Gastrocnemius medialis (tissue), 4 donors: ENCODE measurements at regions not wholly inside any gene's neighbourhood (a gene's known extent, or its start where the extent isn't known, plus 50 kb on each side); places are given as distances from the start of the nearest gene placed in this dataset.

ENCODE experiments used
- ATAC-seq, 2 donors: fragments of 150-250 bp; one replicate each; pipeline ENCODE4 v1.9.1; 2016
- DNase-seq, 2 donors: peaks; one replicate each; pipeline ENCODE4 v3.0.0-alpha.2; 2019
- H3K27ac ChIP-seq, 4 donors: fragments of 200-600 bp; sonication (generic); 1 replicate in 1 of 4; 2 replicates in 3 of 4; pipeline ENCODE4 v1.5.1; 2016 to 2018; ENCODE audit warnings: mild to moderate bottlenecking in 2 of 4, moderate library complexity in 1 of 4
- H3K27me3 ChIP-seq, 3 donors: fragments of 200-600 bp; sonication (generic) in 2 of 3; 1 replicate in 1 of 3; 2 replicates in 2 of 3; pipeline versions ENCODE4 v1.5.1 to v1.6.0; 2016 to 2019; ENCODE audit warnings: mild to moderate bottlenecking in 1 of 3, moderate library complexity in 1 of 3
- H3K36me3 ChIP-seq, 2 donors: fragments of 200-600 bp; sonication (generic) in 1 of 2; one replicate each; pipeline ENCODE4 v1.5.1; 2017 to 2018
- H3K4me1 ChIP-seq, 2 donors: fragments of 200-600 bp; sonication (generic) in 1 of 2; one replicate each; pipeline ENCODE4 v1.5.1; 2016 to 2017; ENCODE audit warnings: mild to moderate bottlenecking in 2 of 2
- H3K4me3 ChIP-seq, 4 donors: fragments of 200-600 bp; sonication (generic) in 3 of 4; 1 replicate in 1 of 4; 2 replicates in 3 of 4; pipeline ENCODE4 v1.5.1; 2016 to 2019; ENCODE audit warnings: mild to moderate bottlenecking in 2 of 4
- H3K9me3 ChIP-seq, 3 donors: fragments of 200-600 bp; sonication (generic) in 2 of 3; 1 replicate in 1 of 3; 2 replicates in 2 of 3; pipeline ENCODE4 v1.5.1; 2016 to 2019
- POLR2A ChIP-seq, 2 donors: fragments of 450-650 bp; IDR thresholded peaks; one replicate each; pipeline ENCODE4 v1.6.1; 2017; ENCODE audit warnings: antibody characterized with exemption in 2 of 2, mild to moderate bottlenecking in 2 of 2, moderate library complexity in 2 of 2
- in situ Hi-C, 4 donors: fragments of 200-750 bp; cut with MboI; loops; one replicate each; pipeline versions ENCODE4 v1.15.0 to v1.8.0; 2017; ENCODE audit warnings: low sequenced_read_pairs in 4 of 4
- intact Hi-C: fragments of 100-400 bp; cut with DNase I; formaldehyde crosslinking; loops from one replicate; pipeline ENCODE4 v1.15.1; 2023; ENCODE audit warnings: low total_unique reads
- TF ChIP-seq, protein P1 (sequence below), 5 experiments: fragments of 450-650 bp in 3 of 5; fragments of 200-600 bp in 2 of 5; sonication (generic) in 2 of 5; IDR thresholded peaks in 4 of 5; conservative IDR thresholded peaks in 1 of 5; 1 replicate in 4 of 5; 2 replicates in 1 of 5; pipeline ENCODE4 v1.5.1; 2016 to 2019; ENCODE audit warnings: antibody characterized with exemption in 5 of 5, mild to moderate bottlenecking in 3 of 5, moderate library complexity in 3 of 5

DNA sequence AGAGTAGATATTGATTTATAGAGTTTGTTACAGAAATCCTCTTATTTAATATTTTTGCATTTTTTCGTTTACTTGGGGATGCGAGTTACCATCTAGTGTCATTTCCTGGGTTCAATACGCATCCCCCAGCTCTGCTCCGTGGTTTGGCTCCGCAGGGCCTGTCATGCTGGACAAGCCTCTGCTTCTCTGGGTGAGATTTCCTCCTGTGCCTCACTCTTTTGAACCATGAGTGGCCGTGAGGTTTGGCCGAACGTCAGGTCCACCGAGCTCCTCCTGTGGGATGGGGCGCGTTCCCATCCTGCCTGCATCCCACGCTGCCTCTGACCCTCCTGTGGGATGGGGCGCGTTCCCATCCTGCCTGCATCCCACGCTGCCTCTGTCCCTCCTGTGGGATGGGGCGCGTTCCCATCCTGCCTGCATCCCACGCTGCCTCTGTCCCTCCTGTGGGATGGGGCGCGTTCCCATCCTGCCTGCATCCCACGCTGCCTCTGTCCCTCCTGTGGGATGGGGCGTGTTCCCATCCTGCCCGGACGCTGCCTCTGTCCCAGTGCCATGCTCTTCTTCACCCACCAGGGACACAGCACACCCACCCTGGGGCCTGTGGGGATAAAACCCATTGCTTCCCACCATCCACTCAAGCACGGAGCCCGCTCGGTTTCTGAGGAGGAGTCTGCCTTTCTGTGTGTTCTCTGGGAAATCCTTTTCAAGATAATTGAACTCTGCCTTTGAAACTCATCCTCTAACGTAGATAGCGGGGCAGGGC, 506.8 kb downstream of the BRD1 start:
- Histone ChIP-seq H3K27me3 (peaks cover 0 to 5% (median 4%) of the 10 kb centered on the region in 3 donors), H3K36me3 (no peaks in the 10 kb centered on the region), H3K9me3 (no peaks in the 10 kb centered on the region), H3K4me3 (no peak overlapping the region), H3K27ac (no peak overlapping the region), H3K4me1 (no peaks in the 10 kb centered on the region)
- DNase-seq (no peak), ATAC-seq (no peak)
- no peak for TF ChIP-seq POLR2A (IDR thresholded peaks at IDR 0.05)
- TF ChIP-seq, protein P1, sequence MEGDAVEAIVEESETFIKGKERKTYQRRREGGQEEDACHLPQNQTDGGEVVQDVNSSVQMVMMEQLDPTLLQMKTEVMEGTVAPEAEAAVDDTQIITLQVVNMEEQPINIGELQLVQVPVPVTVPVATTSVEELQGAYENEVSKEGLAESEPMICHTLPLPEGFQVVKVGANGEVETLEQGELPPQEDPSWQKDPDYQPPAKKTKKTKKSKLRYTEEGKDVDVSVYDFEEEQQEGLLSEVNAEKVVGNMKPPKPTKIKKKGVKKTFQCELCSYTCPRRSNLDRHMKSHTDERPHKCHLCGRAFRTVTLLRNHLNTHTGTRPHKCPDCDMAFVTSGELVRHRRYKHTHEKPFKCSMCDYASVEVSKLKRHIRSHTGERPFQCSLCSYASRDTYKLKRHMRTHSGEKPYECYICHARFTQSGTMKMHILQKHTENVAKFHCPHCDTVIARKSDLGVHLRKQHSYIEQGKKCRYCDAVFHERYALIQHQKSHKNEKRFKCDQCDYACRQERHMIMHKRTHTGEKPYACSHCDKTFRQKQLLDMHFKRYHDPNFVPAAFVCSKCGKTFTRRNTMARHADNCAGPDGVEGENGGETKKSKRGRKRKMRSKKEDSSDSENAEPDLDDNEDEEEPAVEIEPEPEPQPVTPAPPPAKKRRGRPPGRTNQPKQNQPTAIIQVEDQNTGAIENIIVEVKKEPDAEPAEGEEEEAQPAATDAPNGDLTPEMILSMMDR (IDR thresholded peaks at IDR 0.05 in 4 of 5, conservative IDR thresholded peaks at IDR 0.05 in 1 of 5), result no peak
- intact Hi-C loops (no loop called here), in situ Hi-C loops (no loop called here)

DNA sequence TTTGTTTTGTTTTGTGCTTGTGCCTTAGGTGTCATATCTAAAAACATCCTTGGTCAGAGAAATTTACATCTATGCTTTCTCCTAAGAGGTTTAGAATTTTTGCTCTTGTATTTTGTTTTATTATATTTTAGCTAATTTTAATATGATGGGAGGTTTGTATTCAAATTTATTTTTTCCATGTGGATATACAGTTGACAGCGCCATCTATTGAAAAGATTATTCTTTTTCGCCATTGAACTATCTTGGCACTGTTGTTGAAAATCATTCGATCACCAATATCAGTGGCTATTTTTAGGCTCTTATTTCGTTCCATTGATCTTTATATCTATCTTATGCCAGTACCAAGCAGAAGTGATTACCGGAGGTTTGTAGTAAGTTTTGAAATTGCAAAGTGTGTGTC, 510.3 kb downstream of the BRD1 start:
- ATAC-seq, result no peak
- TF ChIP-seq, protein P1 (IDR thresholded peaks at IDR 0.05 in 4 of 5, conservative IDR thresholded peaks at IDR 0.05 in 1 of 5), result no peak
- TF ChIP-seq POLR2A (IDR thresholded peaks at IDR 0.05), result no peak

DNA sequence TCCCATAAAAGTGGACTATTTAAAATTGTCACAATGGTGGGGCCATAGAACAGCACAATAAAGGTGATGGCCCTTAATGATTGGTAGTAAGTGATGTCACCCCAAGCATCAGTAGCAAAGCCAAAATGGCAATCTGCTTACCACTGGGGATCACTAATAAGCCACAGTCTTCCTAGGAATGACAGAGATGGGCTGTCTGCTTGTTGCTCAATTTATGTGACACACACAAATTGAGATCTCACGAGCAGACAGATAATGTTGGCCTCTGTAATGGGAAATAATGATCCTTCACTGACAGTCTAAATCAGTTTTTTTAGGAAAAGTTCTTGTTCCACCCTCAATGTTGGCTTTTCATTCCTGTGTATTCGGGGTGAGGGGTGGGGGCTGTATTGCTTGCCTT, 515.1 kb downstream of the BRD1 start:
- ATAC-seq (no peak), DNase-seq (no peak)
- TF ChIP-seq POLR2A (IDR thresholded peaks at IDR 0.05), result no peak
- TF ChIP-seq, protein P1 (IDR thresholded peaks at IDR 0.05 in 4 of 5, conservative IDR thresholded peaks at IDR 0.05 in 1 of 5), result no peak
- intact Hi-C loops, result no loop called here
- H3K27me3 ChIP-seq, result no peaks in the 10 kb centered on the region
- no peaks in the 10 kb centered on the region for H3K36me3 ChIP-seq
- no peaks in the 10 kb centered on the region for H3K9me3 ChIP-seq
- no peak overlapping the region for H3K4me3 ChIP-seq
- no peaks in the 10 kb centered on the region for H3K4me1 ChIP-seq
- H3K27ac ChIP-seq, result no peak overlapping the region
- in situ Hi-C loops, result no loop called here

More for the DNA sequence above, 510.3 kb downstream of the BRD1 start:
- in situ Hi-C loops, result no loop called here
- no peaks in the 10 kb centered on the region for H3K9me3 ChIP-seq
- no peaks in the 10 kb centered on the region for H3K4me1 ChIP-seq
- intact Hi-C loops, result no loop called here
- peaks cover 0 to 4% (median 2%) of the 10 kb centered on the region in 3 donors for H3K27me3 ChIP-seq
- no peaks in the 10 kb centered on the region for H3K36me3 ChIP-seq
- no peak overlapping the region for H3K4me3 ChIP-seq
- DNase-seq, result no peak
- H3K27ac ChIP-seq, result no peak overlapping the region

DNA sequence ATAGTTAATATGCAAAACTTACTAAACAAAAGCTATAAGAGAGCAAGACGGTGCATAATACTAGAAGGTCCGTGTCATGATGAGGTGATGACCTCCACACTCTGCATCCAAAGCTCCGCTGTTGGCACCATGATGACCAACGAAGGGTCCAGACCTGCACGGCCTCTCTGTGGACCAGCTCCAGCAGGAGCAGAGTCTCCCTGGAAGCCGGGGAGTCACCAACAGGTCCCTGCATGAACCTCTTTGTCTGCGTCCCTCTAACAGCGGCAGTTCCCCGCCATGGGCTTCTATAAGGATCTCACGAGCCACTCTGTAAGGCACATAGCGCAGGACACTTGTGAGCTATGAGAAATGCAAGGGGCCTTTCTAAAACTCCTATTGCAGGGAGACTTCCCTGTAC, 517.3 kb downstream of the BRD1 start:
- intact Hi-C loops, result no loop called here
- in situ Hi-C loops, result no loop called here
- Histone ChIP-seq H3K9me3 (no peaks in the 10 kb centered on the region), H3K4me3 (no peak overlapping the region), H3K27ac (no peak overlapping the region), H3K27me3 (peaks cover 4 to 7% (median 6%) of the 10 kb centered on the region in 3 donors), H3K36me3 (no peaks in the 10 kb centered on the region), H3K4me1 (no peaks in the 10 kb centered on the region)
- TF ChIP-seq, protein P1 (IDR thresholded peaks at IDR 0.05 in 4 of 5, conservative IDR thresholded peaks at IDR 0.05 in 1 of 5), result no peak
- TF ChIP-seq POLR2A (IDR thresholded peaks at IDR 0.05), result no peak
- ATAC-seq, result no peak
- DNase-seq, result no peak
